Mesenchymal stem cell (in vitro differentiated cells and primary cell): ENCODE measurements at regions not wholly inside any gene's neighbourhood (a gene's known extent, or its start where the extent isn't known, plus 50 kb on each side); places are given as distances from the start of the nearest gene placed in this dataset.

Experiments used
- DNase-seq: peaks from one replicate; pipeline ENCODE4 v3.0.0-alpha.2; 2013
- H2AFZ ChIP-seq: one replicate; pipeline ENCODE4 v1.6.1; 2013; ENCODE audit warnings: low read depth, mild to moderate bottlenecking, control low read depth, inconsistent platforms, low read length, moderate library complexity
- H2AK5ac ChIP-seq: 2 replicates; pipeline ENCODE4 v1.6.1; 2013; ENCODE audit warnings: low read length, moderate library complexity, mild to moderate bottlenecking, inconsistent platforms; ENCODE audit not compliant: severe bottlenecking
- H2BK120ac ChIP-seq: one replicate; pipeline ENCODE4 v1.6.1; 2013; ENCODE audit warnings: low read depth, mild to moderate bottlenecking, inconsistent platforms, low read length, moderate library complexity
- H2BK12ac ChIP-seq, 2 experiments: one replicate each; pipeline ENCODE4 v1.6.1; 2013; ENCODE audit warnings: inconsistent platforms in 2 of 2, low read length in 2 of 2, mild to moderate bottlenecking in 2 of 2, moderate library complexity in 2 of 2, control low read depth in 1 of 2
- H2BK15ac ChIP-seq: one replicate; pipeline ENCODE4 v1.6.1; 2013; ENCODE audit warnings: mild to moderate bottlenecking, low read depth, inconsistent platforms; ENCODE audit not compliant: poor library complexity, severe bottlenecking
- H2BK5ac ChIP-seq: 2 replicates; pipeline ENCODE4 v1.6.1; 2013; ENCODE audit warnings: low read depth, mild to moderate bottlenecking, low read length, control low read depth, inconsistent platforms; ENCODE audit not compliant: poor library complexity, severe bottlenecking
- H3K14ac ChIP-seq, 2 experiments: one replicate each; pipeline ENCODE4 v1.6.1; 2013; ENCODE audit warnings: inconsistent platforms in 2 of 2, low read length in 2 of 2, control low read depth in 1 of 2, mild to moderate bottlenecking in 1 of 2, moderate library complexity in 1 of 2
- H3K18ac ChIP-seq, 2 experiments: one replicate each; pipeline ENCODE4 v1.6.1; 2013; ENCODE audit warnings: inconsistent platforms in 2 of 2, low read length in 2 of 2, control low read depth in 1 of 2, low read depth in 1 of 2, mild to moderate bottlenecking in 1 of 2
- H3K23ac ChIP-seq, 2 experiments: one replicate each; pipeline ENCODE4 v1.6.1; 2013; ENCODE audit warnings: inconsistent platforms in 2 of 2, low read length in 2 of 2, mild to moderate bottlenecking in 2 of 2, moderate library complexity in 2 of 2, control low read depth in 1 of 2
- H3K27ac ChIP-seq: 2 replicates; pipeline ENCODE4 v1.5.1; 2013; ENCODE audit warnings: mild to moderate bottlenecking, moderate library complexity, low read length, control low read depth, inconsistent platforms; ENCODE audit not compliant: poor library complexity, severe bottlenecking
- H3K27me3 ChIP-seq, 2 experiments: 2 replicates each; pipeline versions ENCODE4 v1.6.1 to v1.7.0; 2013; ENCODE audit warnings: low read length in 2 of 2, mild to moderate bottlenecking in 2 of 2, moderate library complexity in 2 of 2, control low read depth in 1 of 2, inconsistent platforms in 1 of 2; ENCODE audit not compliant: control insufficient read depth in 1 of 2, insufficient read depth in 1 of 2
- H3K36me3 ChIP-seq, 2 experiments: 2 replicates each; pipeline versions ENCODE4 v1.6.1 to v1.7.0; 2013; ENCODE audit warnings: low read length in 2 of 2, control low read depth in 1 of 2, inconsistent platforms in 1 of 2, low read depth in 1 of 2, mild to moderate bottlenecking in 1 of 2; ENCODE audit not compliant: insufficient read depth in 2 of 2, control insufficient read depth in 1 of 2
- H3K4ac ChIP-seq, 2 experiments: one replicate each; pipeline ENCODE4 v1.6.1; 2013; ENCODE audit warnings: inconsistent platforms in 2 of 2, low read length in 2 of 2, mild to moderate bottlenecking in 2 of 2, moderate library complexity in 2 of 2, control low read depth in 1 of 2, low read depth in 1 of 2
- H3K4me1 ChIP-seq: 2 replicates; pipeline ENCODE4 v1.6.1; 2013; ENCODE audit warnings: low read depth, low read length, control low read depth; ENCODE audit not compliant: control insufficient read depth, insufficient read depth
- H3K4me2 ChIP-seq: 2 replicates; pipeline ENCODE4 v1.6.1; 2013; ENCODE audit warnings: low read length, mild to moderate bottlenecking, inconsistent platforms; ENCODE audit not compliant: poor library complexity, severe bottlenecking
- H3K4me3 ChIP-seq, 2 experiments: 2 replicates each; pipeline versions ENCODE4 v1.5.1 to v1.7.0; 2013; ENCODE audit warnings: low read length in 2 of 2, mild to moderate bottlenecking in 2 of 2, control low read depth in 1 of 2, low read depth in 1 of 2; ENCODE audit not compliant: insufficient read depth in 1 of 2
- H3K79me1 ChIP-seq: replicated peaks from 2 replicates; pipeline ENCODE4 v1.6.1; 2013; ENCODE audit warnings: mild to moderate bottlenecking, control low read depth, low read length, inconsistent platforms; ENCODE audit not compliant: poor library complexity, severe bottlenecking
- H3K9ac ChIP-seq: 2 replicates; pipeline ENCODE4 v1.7.0; 2013; ENCODE audit warnings: mild to moderate bottlenecking, low read length, moderate library complexity
- H3K9me3 ChIP-seq: 2 replicates; pipeline ENCODE4 v1.7.0; 2013; ENCODE audit warnings: mild to moderate bottlenecking, low read length; ENCODE audit not compliant: control insufficient read depth
- H4K8ac ChIP-seq: one replicate; pipeline ENCODE4 v1.6.1; 2013; ENCODE audit warnings: inconsistent platforms, mild to moderate bottlenecking, low read length, moderate library complexity
- H4K91ac ChIP-seq: one replicate; pipeline ENCODE4 v1.6.1; 2013; ENCODE audit warnings: mild to moderate bottlenecking, low read length, inconsistent platforms
- WGBS: methylation state at CpG from one replicate; pipeline ENCODE4 v1.1.7; 2013; ENCODE audit warnings: mixed read lengths; 5-methylcytosine and 5-hydroxymethylcytosine counted together

- H3K4me3 ChIP-seq = no peak overlapping the region
- DNase-seq = no peak
- no peak overlapping the region for H2BK120ac ChIP-seq
- no peak overlapping the region for H3K4me2 ChIP-seq
- no peak overlapping the region for H4K91ac ChIP-seq
- no peak overlapping the region for H3K18ac ChIP-seq
- no peak overlapping the region for H3K14ac ChIP-seq
- no peak overlapping the region for H2BK15ac ChIP-seq
- no peak overlapping the region for H2BK12ac ChIP-seq
- H3K4ac ChIP-seq = no peak overlapping the region
- no peaks in the 10 kb centered on the region for H3K79me1 ChIP-seq
- H4K8ac ChIP-seq = no peak overlapping the region
- H2AFZ ChIP-seq = no peak overlapping the region
- no peak overlapping the region for H3K27ac ChIP-seq
- no peak overlapping the region for H2AK5ac ChIP-seq
- H3K27me3 ChIP-seq = no peaks in the 10 kb centered on the region
- H3K4me1 ChIP-seq = no peaks in the 10 kb centered on the region
- H2BK5ac ChIP-seq = no peak overlapping the region
- H3K9ac ChIP-seq = no peak overlapping the region
- no peak overlapping the region for H3K23ac ChIP-seq
- 65% methylated on average over 2 of the region's 2 CpGs for WGBS
- no peaks in the 10 kb centered on the region for H3K9me3 ChIP-seq
- H3K36me3 ChIP-seq = no peaks in the 10 kb centered on the region
These were observed 963.0 kb upstream of the RAG2 start for GRCh38 chr11:37560991-37561390.

GRCh38 chr11:37560346-37560745 is 962.3 kb upstream of the RAG2 start:
- Histone ChIP-seq H3K4me1 (no peaks in the 10 kb centered on the region), H2BK5ac (no peak overlapping the region), H4K91ac (no peak overlapping the region), H3K36me3 (no peaks in the 10 kb centered on the region), H3K79me1 (no peaks in the 10 kb centered on the region), H3K23ac (no peak overlapping the region), H2AFZ (no peak overlapping the region), H2BK120ac (no peak overlapping the region), H3K27me3 (no peaks in the 10 kb centered on the region), H3K9ac (no peak overlapping the region), H2AK5ac (no peak overlapping the region), H2BK12ac (no peak overlapping the region), H3K27ac (no peak overlapping the region), H3K4ac (no peak overlapping the region), H3K4me3 (no peak overlapping the region), H4K8ac (no peak overlapping the region), H2BK15ac (no peak overlapping the region), H3K14ac (peak overlapping the region in 1 of 2 experiments; percentile 39), H3K18ac (peak overlapping the region in 1 of 2 experiments; percentile 7), H3K9me3 (no peaks in the 10 kb centered on the region), H3K4me2 (no peak overlapping the region)
- 85% methylated on average over 4 of the region's 4 CpGs for WGBS
- DNase-seq = no peak

GRCh38 chr11:37558619-37559210 is 960.7 kb upstream of the RAG2 start:
- Histone ChIP-seq H2BK120ac (no peak overlapping the region), H3K4me1 (no peaks in the 10 kb centered on the region), H2BK12ac (no peak overlapping the region), H3K79me1 (no peaks in the 10 kb centered on the region), H3K14ac (no peak overlapping the region), H2BK5ac (no peak overlapping the region), H3K4ac (no peak overlapping the region), H4K8ac (no peak overlapping the region), H3K4me2 (no peak overlapping the region), H3K23ac (no peak overlapping the region), H3K18ac (no peak overlapping the region), H2AK5ac (no peak overlapping the region), H4K91ac (no peak overlapping the region), H2BK15ac (no peak overlapping the region), H3K27ac (no peak overlapping the region), H3K9me3 (no peaks in the 10 kb centered on the region), H3K36me3 (no peaks in the 10 kb centered on the region), H3K9ac (no peak overlapping the region), H2AFZ (no peak overlapping the region), H3K27me3 (no peaks in the 10 kb centered on the region), H3K4me3 (no peak overlapping the region)
- peak; percentile 7 for DNase-seq
- 0% methylated on average over 1 of the region's 1 CpG for WGBS

- no peak overlapping the region for H2BK5ac ChIP-seq
- no peak for DNase-seq
- H3K27me3 ChIP-seq = no peaks in the 10 kb centered on the region
- no peak overlapping the region for H3K27ac ChIP-seq
- H3K14ac ChIP-seq = no peak overlapping the region
- H2AK5ac ChIP-seq = no peak overlapping the region
- H3K9me3 ChIP-seq = no peaks in the 10 kb centered on the region
- H3K4me2 ChIP-seq = no peak overlapping the region
- no peak overlapping the region for H2AFZ ChIP-seq
- no peak overlapping the region for H2BK120ac ChIP-seq
- H4K8ac ChIP-seq = no peak overlapping the region
- H3K4ac ChIP-seq = no peak overlapping the region
- no peak overlapping the region for H2BK12ac ChIP-seq
- H2BK15ac ChIP-seq = no peak overlapping the region
- H3K9ac ChIP-seq = no peak overlapping the region
- WGBS = no CpG with 5 or more reads among the region's 1 CpG
- H3K36me3 ChIP-seq = no peaks in the 10 kb centered on the region
- no peak overlapping the region for H3K4me3 ChIP-seq
- no peak overlapping the region for H4K91ac ChIP-seq
- H3K18ac ChIP-seq = no peak overlapping the region
- no peaks in the 10 kb centered on the region for H3K79me1 ChIP-seq
- no peak overlapping the region for H3K23ac ChIP-seq
- no peaks in the 10 kb centered on the region for H3K4me1 ChIP-seq
These were observed 960.0 kb upstream of the RAG2 start for GRCh38 chr11:37557990-37558389.
